GM18867 (cell line): ENCODE measurements at regions not wholly inside any gene's neighbourhood (a gene's known extent, or its start where the extent isn't known, plus 50 kb on each side); places are given as distances from the start of the nearest gene placed in this dataset.
"Not testable (repeated sequence)": the region's sequence is repeated elsewhere in the genome, so short reads cannot be mapped to it uniquely, and the experiment has no call there.

Experiments used
- ATAC-seq: cut with Tn5 transposase; IDR thresholded peaks from one replicate; pipeline ENCODE4 v1.9.1; 2021; ENCODE audit warnings: mild to moderate bottlenecking, moderate library complexity; ENCODE audit not compliant: unreplicated experiment

GRCh38 chr18:66894851-66895250 is 291.0 kb upstream of the CDH19 start:
- ATAC-seq, result no peak

GRCh38 chr18:66892388-66892787 is 288.5 kb upstream of the CDH19 start:
- ATAC-seq, result not testable (repeated sequence)

- ATAC-seq, result no peak
These were observed 271.1 kb upstream of the CDH19 start for GRCh38 chr18:66874812-66875474.

- no peak for ATAC-seq
These were observed 270.5 kb upstream of the CDH19 start for GRCh38 chr18:66874375-66874774.

- no peak for ATAC-seq
These were observed 270.0 kb upstream of the CDH19 start for GRCh38 chr18:66873899-66874298.

- ATAC-seq, result no peak
These were observed 268.4 kb upstream of the CDH19 start for GRCh38 chr18:66872277-66872676.

GRCh38 chr18:66867653-66868052 is 263.8 kb upstream of the CDH19 start:
- no peak for ATAC-seq

GRCh38 chr18:66866427-66866940 is 262.6 kb upstream of the CDH19 start:
- ATAC-seq, result not testable (repeated sequence)

GRCh38 chr18:66838340-66838987 is 234.6 kb upstream of the CDH19 start:
- no peak for ATAC-seq

GRCh38 chr18:66833646-66834045 is 229.8 kb upstream of the CDH19 start:
- no peak for ATAC-seq

- no peak for ATAC-seq
These were observed 222.3 kb upstream of the CDH19 start for GRCh38 chr18:66826211-66826610.

- no peak for ATAC-seq
These were observed 221.5 kb upstream of the CDH19 start for GRCh38 chr18:66825347-66825746.

- ATAC-seq, result no peak
These were observed 215.3 kb upstream of the CDH19 start for GRCh38 chr18:66819235-66819634.

- ATAC-seq, result no peak
These were observed 209.2 kb upstream of the CDH19 start for GRCh38 chr18:66813138-66813537.

GRCh38 chr18:66795051-66795450 is 191.2 kb upstream of the CDH19 start:
- ATAC-seq, result no peak

GRCh38 chr18:66792466-66792865 is 188.6 kb upstream of the CDH19 start:
- ATAC-seq, result no peak

- no peak for ATAC-seq
These were observed 176.7 kb upstream of the CDH19 start for GRCh38 chr18:66780609-66781008.

- ATAC-seq, result no peak
These were observed 174.2 kb upstream of the CDH19 start for GRCh38 chr18:66778048-66778447.

GRCh38 chr18:66769375-66769774 is 165.5 kb upstream of the CDH19 start:
- no peak for ATAC-seq

- ATAC-seq, result no peak
These were observed 160.3 kb upstream of the CDH19 start for GRCh38 chr18:66764230-66764629.

- no peak for ATAC-seq
These were observed 157.3 kb upstream of the CDH19 start for GRCh38 chr18:66761166-66761565.

- no peak for ATAC-seq
These were observed 156.7 kb upstream of the CDH19 start for GRCh38 chr18:66760559-66760958.
